GM21825 (cell line): ENCODE measurements at regions not wholly inside any gene's neighbourhood (a gene's known extent, or its start where the extent isn't known, plus 50 kb on each side); places are given as distances from the start of the nearest gene placed in this dataset.

Experiments
- ATAC-seq: cut with Tn5 transposase; IDR thresholded peaks from one replicate; pipeline ENCODE4 v1.9.1; 2021; ENCODE audit warnings: mild to moderate bottlenecking, moderate library complexity; ENCODE audit not compliant: unreplicated experiment

GRCh38 chr12:75908961-75909605 is 122.5 kb downstream of the PHLDA1 start:
- no peak for ATAC-seq

GRCh38 chr12:75905922-75906321 is 125.7 kb downstream of the PHLDA1 start:
- ATAC-seq, result no peak

- no peak for ATAC-seq
Observed at GRCh38 chr12:75900781-75901254, 130.8 kb downstream of the PHLDA1 start.

GRCh38 chr12:75900226-75900625 is 131.3 kb downstream of the PHLDA1 start:
- no peak for ATAC-seq

- ATAC-seq, result no peak
Observed at GRCh38 chr12:75894965-75895754, 136.4 kb downstream of the PHLDA1 start.

- ATAC-seq, result no peak
Observed at GRCh38 chr12:75893765-75894164, 137.8 kb downstream of the PHLDA1 start.

GRCh38 chr12:75892731-75893408 is 138.7 kb downstream of the PHLDA1 start:
- ATAC-seq, result no peak

- ATAC-seq, result no peak
Observed at GRCh38 chr12:75891072-75891471, 140.5 kb downstream of the PHLDA1 start.

GRCh38 chr12:75890660-75891059 is 140.9 kb downstream of the PHLDA1 start:
- ATAC-seq, result no peak

- no peak for ATAC-seq
Observed at GRCh38 chr12:75890141-75890540, 141.4 kb downstream of the PHLDA1 start.

- no peak for ATAC-seq
Observed at GRCh38 chr12:75888874-75889613, 142.5 kb downstream of the PHLDA1 start.

GRCh38 chr12:75888399-75888798 is 143.2 kb downstream of the PHLDA1 start:
- no peak for ATAC-seq

- ATAC-seq, result no peak
Observed at GRCh38 chr12:75887979-75888378, 143.6 kb downstream of the PHLDA1 start.

GRCh38 chr12:75884465-75884985 is 147.1 kb downstream of the PHLDA1 start:
- ATAC-seq, result no peak

- no peak for ATAC-seq
Observed at GRCh38 chr12:75883241-75883640, 148.3 kb downstream of the PHLDA1 start.

- no peak for ATAC-seq
Observed at GRCh38 chr12:75882421-75882820, 149.2 kb downstream of the PHLDA1 start.

GRCh38 chr12:75881920-75882319 is 149.7 kb downstream of the PHLDA1 start:
- no peak for ATAC-seq

- ATAC-seq, result no peak
Observed at GRCh38 chr12:75877763-75878621, 153.6 kb downstream of the PHLDA1 start.

- no peak for ATAC-seq
Observed at GRCh38 chr12:75876832-75877762, 154.5 kb downstream of the PHLDA1 start.
